ENCODE measurements at regions not wholly inside any gene's neighbourhood (a gene's known extent, or its start where the extent isn't known, plus 50 kb on each side); places are given as distances from the start of the nearest gene placed in this dataset.

GRCh38 chr12:87182696-87183233 lies 846.4 kb downstream of the C12orf50 start:
- TF ChIP-seq CTCF (IDR thresholded peaks at IDR 0.05 in 8 of 11, conservative IDR thresholded peaks at IDR 0.05 in 3 of 11) (no peak), POLR2A (IDR thresholded peaks at IDR 0.05) (no peak), POLR2AphosphoS5 (IDR thresholded peaks at IDR 0.05) (no peak)
